GM19455 (cell line): ENCODE measurements at regions not wholly inside any gene's neighbourhood (a gene's known extent, or its start where the extent isn't known, plus 50 kb on each side); places are given as distances from the start of the nearest gene placed in this dataset.
"Not testable (repeated sequence)": the region's sequence is repeated elsewhere in the genome, so short reads cannot be mapped to it uniquely, and the experiment has no call there.

ENCODE experiments used
- ATAC-seq: cut with Tn5 transposase; IDR thresholded peaks from one replicate; pipeline ENCODE4 v1.9.1; 2021; ENCODE audit not compliant: unreplicated experiment

- ATAC-seq, result no peak
Observed at GRCh38 chr12:107826276-107826675, 51.8 kb downstream of the ASCL4 start.

- no peak for ATAC-seq
Observed at GRCh38 chr12:107829271-107829670, 54.8 kb downstream of the ASCL4 start.

- ATAC-seq, result no peak
Observed at GRCh38 chr12:107832441-107832840, 57.9 kb downstream of the ASCL4 start.

GRCh38 chr12:107840186-107840585 lies 65.7 kb downstream of the ASCL4 start:
- no peak for ATAC-seq

GRCh38 chr12:107843351-107844311 lies 69.1 kb downstream of the ASCL4 start:
- no peak for ATAC-seq

GRCh38 chr12:107844312-107844921 lies 69.9 kb downstream of the ASCL4 start:
- no peak for ATAC-seq

GRCh38 chr12:107845226-107845979 lies 70.9 kb downstream of the ASCL4 start:
- ATAC-seq, result no peak

- no peak for ATAC-seq
Observed at GRCh38 chr12:107845980-107846659, 71.6 kb downstream of the ASCL4 start.

GRCh38 chr12:107847430-107847829 lies 72.9 kb downstream of the ASCL4 start:
- ATAC-seq, result no peak

- no peak for ATAC-seq
Observed at GRCh38 chr12:107847830-107848229, 73.3 kb downstream of the ASCL4 start.

- ATAC-seq, result no peak
Observed at GRCh38 chr12:107853479-107853878, 79.0 kb downstream of the ASCL4 start.

GRCh38 chr12:107855471-107855870 lies 81.0 kb downstream of the ASCL4 start:
- no peak for ATAC-seq

- ATAC-seq, result no peak
Observed at GRCh38 chr12:107856096-107856495, 81.6 kb downstream of the ASCL4 start.

GRCh38 chr12:107857191-107857590 lies 82.7 kb downstream of the ASCL4 start:
- no peak for ATAC-seq

GRCh38 chr12:107859367-107859766 lies 84.9 kb downstream of the ASCL4 start:
- no peak for ATAC-seq

GRCh38 chr12:107864235-107864634 lies 89.7 kb downstream of the ASCL4 start:
- ATAC-seq, result no peak

- not testable (repeated sequence) for ATAC-seq
Observed at GRCh38 chr12:107864727-107865126, 90.2 kb downstream of the ASCL4 start.

GRCh38 chr12:107873223-107873622 lies 98.7 kb downstream of the ASCL4 start:
- ATAC-seq, result no peak

GRCh38 chr12:107875786-107876185 lies 101.3 kb downstream of the ASCL4 start:
- ATAC-seq, result no peak

GRCh38 chr12:107884769-107885694 lies 110.5 kb downstream of the ASCL4 start:
- ATAC-seq, result no peak
